ENCODE measurements at regions not wholly inside any gene's neighbourhood (a gene's known extent, or its start where the extent isn't known, plus 50 kb on each side); places are given as distances from the start of the nearest gene placed in this dataset.

DNA sequence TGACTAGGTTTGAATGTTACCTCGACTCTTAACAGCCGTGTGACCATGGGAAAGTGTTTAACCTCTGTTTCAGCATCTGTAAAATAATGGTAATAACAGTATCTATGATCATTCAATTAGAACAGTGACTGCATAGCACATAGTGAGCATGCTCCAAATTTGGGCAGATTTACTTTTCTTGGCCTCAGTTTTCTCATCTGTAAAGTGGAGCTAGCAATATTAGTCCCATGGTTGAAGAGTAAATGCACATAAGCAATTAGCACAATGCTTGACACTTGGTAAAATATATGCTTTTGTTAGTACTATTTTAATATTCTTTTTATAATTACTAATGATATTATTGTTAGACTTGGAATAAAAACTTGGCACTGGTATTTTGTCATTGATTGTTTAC, 66.4 kb upstream of the TANC1 start:
- no peak overlapping the region for H3K4me3 ChIP-seq
- ATAC-seq = no peak
- in situ Hi-C loops (cut with MboI; ENCODE audit: low sequenced_read_pairs in 4 of 4) (loop anchor here in 1 of 4 donors (5.0 kb wide), 1 partner anchor 220 kb away; no protein-coding TSS in a partner anchor), intact Hi-C loops (cut with DNase I; ENCODE audit: low total_unique reads) (no loop called here)
- DNase-seq = no peak
- no peaks in the 10 kb centered on the region for H3K9me3 ChIP-seq
- no peaks in the 10 kb centered on the region for H3K36me3 ChIP-seq
- no peaks in the 10 kb centered on the region for H3K4me1 ChIP-seq
- no peak overlapping the region for H3K27ac ChIP-seq
- H3K27me3 ChIP-seq = no peaks in the 10 kb centered on the region
- TF ChIP-seq POLR2A (IDR thresholded peaks at IDR 0.05) = no peak
- TF ChIP-seq, protein P1, sequence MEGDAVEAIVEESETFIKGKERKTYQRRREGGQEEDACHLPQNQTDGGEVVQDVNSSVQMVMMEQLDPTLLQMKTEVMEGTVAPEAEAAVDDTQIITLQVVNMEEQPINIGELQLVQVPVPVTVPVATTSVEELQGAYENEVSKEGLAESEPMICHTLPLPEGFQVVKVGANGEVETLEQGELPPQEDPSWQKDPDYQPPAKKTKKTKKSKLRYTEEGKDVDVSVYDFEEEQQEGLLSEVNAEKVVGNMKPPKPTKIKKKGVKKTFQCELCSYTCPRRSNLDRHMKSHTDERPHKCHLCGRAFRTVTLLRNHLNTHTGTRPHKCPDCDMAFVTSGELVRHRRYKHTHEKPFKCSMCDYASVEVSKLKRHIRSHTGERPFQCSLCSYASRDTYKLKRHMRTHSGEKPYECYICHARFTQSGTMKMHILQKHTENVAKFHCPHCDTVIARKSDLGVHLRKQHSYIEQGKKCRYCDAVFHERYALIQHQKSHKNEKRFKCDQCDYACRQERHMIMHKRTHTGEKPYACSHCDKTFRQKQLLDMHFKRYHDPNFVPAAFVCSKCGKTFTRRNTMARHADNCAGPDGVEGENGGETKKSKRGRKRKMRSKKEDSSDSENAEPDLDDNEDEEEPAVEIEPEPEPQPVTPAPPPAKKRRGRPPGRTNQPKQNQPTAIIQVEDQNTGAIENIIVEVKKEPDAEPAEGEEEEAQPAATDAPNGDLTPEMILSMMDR (IDR thresholded peaks at IDR 0.05 in 4 of 5, conservative IDR thresholded peaks at IDR 0.05 in 1 of 5) = no peak

DNA sequence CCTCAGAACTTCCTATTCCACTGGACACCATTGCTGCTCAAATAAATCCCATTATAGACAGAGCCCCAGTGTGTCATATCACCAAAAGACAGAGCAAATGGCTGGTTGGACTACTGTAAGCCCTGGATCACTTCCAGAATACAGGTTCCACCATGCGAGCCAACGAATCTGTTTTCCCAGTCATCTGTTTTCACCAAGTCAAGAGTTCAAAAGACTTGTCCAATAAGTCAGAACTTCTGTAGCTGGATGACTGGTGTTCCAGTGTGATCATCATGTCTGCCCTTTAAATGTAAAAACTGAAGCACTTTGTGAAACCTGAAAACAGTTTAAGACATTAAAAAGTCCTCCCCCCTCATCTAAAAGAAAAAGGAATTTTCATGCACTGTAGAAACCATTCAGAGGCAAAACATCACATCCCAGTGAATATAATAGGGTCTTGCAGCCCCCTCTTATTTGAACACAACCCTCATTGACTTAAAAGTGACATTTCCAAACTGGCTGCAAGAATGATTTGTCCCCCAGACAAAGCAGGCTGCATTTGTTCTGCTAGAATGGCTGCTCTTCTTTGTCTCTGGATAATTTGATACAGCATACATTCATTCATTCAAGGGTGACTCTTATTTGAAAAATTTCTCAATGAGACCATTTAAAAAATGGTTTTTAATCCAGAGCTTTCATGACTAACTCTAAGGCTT, 64.6 kb upstream of the TANC1 start:
- TF ChIP-seq, protein P1 (IDR thresholded peaks at IDR 0.05 in 4 of 5, conservative IDR thresholded peaks at IDR 0.05 in 1 of 5) = no peak
- no peak for TF ChIP-seq POLR2A (IDR thresholded peaks at IDR 0.05)
- ATAC-seq = no peak

DNA sequence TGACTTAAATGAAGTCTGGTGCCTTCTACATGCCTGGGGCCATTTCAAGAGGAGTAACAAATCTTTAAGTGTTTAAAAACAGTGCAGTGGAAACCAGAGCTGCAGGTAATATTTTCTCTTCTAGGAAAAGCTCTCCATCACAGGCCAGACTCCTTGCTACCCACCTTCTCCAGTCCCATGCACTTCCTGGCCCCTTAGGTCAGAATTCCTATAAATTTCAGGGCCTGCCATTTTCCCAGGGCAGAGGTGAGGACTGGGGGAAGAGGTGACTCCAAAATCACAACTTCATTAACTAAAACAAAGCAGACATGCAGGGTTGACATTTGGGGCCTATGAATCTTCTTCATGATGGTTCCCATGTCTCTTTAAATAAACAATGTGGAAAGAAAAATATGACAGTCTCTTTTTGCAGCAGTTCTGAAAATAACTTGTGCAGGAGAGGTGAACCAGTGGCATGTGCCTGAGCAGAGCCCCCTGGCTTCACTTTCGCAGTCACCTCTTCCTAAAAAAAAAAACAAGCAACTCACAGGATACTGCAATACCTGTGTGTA, 63.7 kb upstream of the TANC1 start:
- in situ Hi-C loops (cut with MboI; ENCODE audit: low sequenced_read_pairs in 4 of 4) (loop anchor here in 2 of 4 donors (5.0 kb wide), 1 partner anchor 218 kb away; no protein-coding TSS in a partner anchor), intact Hi-C loops (cut with DNase I; ENCODE audit: low total_unique reads) (no loop called here)
- ATAC-seq = no peak
- no peak overlapping the region for H3K4me3 ChIP-seq
- TF ChIP-seq, protein P1 (IDR thresholded peaks at IDR 0.05 in 4 of 5, conservative IDR thresholded peaks at IDR 0.05 in 1 of 5) = no peak
- no peak for TF ChIP-seq POLR2A (IDR thresholded peaks at IDR 0.05)
- H3K4me1 ChIP-seq = no peaks in the 10 kb centered on the region
- H3K36me3 ChIP-seq = no peaks in the 10 kb centered on the region
- no peaks in the 10 kb centered on the region for H3K9me3 ChIP-seq
- no peak overlapping the region for H3K27ac ChIP-seq
- no peak for DNase-seq
- no peaks in the 10 kb centered on the region for H3K27me3 ChIP-seq

More for the DNA sequence above, 64.6 kb upstream of the TANC1 start:
- H3K4me1 ChIP-seq = no peaks in the 10 kb centered on the region
- H3K9me3 ChIP-seq = no peaks in the 10 kb centered on the region
- intact Hi-C loops (cut with DNase I; ENCODE audit: low total_unique reads) = no loop called here
- H3K27me3 ChIP-seq = no peaks in the 10 kb centered on the region
- no peak for DNase-seq
- in situ Hi-C loops (cut with MboI; ENCODE audit: low sequenced_read_pairs in 4 of 4) = loop anchor here in 1 of 4 donors (5.0 kb wide), 1 partner anchor 218 kb away; no protein-coding TSS in a partner anchor
- H3K36me3 ChIP-seq = no peaks in the 10 kb centered on the region
- no peak overlapping the region for H3K27ac ChIP-seq
- H3K4me3 ChIP-seq = no peak overlapping the region

DNA sequence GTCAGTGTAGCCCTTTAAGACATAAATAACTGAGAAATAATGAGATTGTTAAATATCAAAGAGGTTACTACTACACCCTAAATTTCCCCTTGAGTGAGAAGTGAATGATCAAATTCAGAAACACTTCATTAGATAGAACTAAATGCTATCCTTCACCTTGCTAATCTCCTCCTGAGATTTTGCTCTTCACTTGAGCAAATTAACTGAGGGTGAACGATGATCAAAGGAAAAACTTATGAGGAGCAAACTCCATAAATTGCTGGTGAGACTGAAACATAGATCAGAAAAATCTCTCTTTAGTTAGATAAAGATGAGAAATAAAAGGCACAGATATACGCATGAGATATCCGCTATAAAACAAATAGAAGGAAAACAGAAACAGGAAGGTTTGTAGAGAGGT, 63.1 kb upstream of the TANC1 start:
- no peaks in the 10 kb centered on the region for H3K4me1 ChIP-seq
- no peaks in the 10 kb centered on the region for H3K36me3 ChIP-seq
- in situ Hi-C loops (cut with MboI; ENCODE audit: low sequenced_read_pairs in 4 of 4) (loop anchor here in 1 of 4 donors (5.0 kb wide), 1 partner anchor 217 kb away; no protein-coding TSS in a partner anchor), intact Hi-C loops (cut with DNase I; ENCODE audit: low total_unique reads) (no loop called here)
- H3K27ac ChIP-seq = no peak overlapping the region
- no peaks in the 10 kb centered on the region for H3K9me3 ChIP-seq
- H3K4me3 ChIP-seq = no peak overlapping the region
- no peak for TF ChIP-seq POLR2A (IDR thresholded peaks at IDR 0.05)
- no peaks in the 10 kb centered on the region for H3K27me3 ChIP-seq
- ATAC-seq (no peak), DNase-seq (no peak)

DNA sequence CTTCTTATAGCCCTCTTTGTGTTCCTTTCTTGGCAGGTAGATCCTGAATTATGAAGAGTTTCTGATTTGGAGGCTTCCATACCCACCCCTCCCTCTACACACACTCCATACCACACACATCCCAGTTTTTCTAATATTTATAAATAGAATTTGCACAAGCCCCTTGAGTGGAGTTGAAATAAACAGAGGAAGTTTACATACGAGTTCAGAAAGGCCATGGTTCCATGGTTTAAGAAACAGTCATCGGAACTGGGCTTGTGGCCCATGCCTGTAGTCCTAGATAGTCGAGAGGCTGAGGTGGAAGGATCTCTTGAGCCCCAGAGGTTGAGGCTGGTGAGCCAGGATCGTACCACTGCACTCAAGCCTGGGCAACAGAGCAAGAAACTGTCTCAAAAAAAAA, 62.7 kb upstream of the TANC1 start:
- H3K9me3 ChIP-seq = no peaks in the 10 kb centered on the region
- in situ Hi-C loops (cut with MboI; ENCODE audit: low sequenced_read_pairs in 4 of 4) = loop anchor here in 1 of 4 donors (5.0 kb wide), 1 partner anchor 217 kb away; no protein-coding TSS in a partner anchor
- intact Hi-C loops (cut with DNase I; ENCODE audit: low total_unique reads) = no loop called here

More for the DNA sequence above, 62.7 kb upstream of the TANC1 start:
- TF ChIP-seq POLR2A (IDR thresholded peaks at IDR 0.05) = no peak
- TF ChIP-seq, protein P1 (IDR thresholded peaks at IDR 0.05 in 4 of 5, conservative IDR thresholded peaks at IDR 0.05 in 1 of 5) = no peak
- DNase-seq (no peak), ATAC-seq (no peak)
- H3K27ac ChIP-seq = no peak overlapping the region
- no peaks in the 10 kb centered on the region for H3K4me1 ChIP-seq
- H3K36me3 ChIP-seq = no peaks in the 10 kb centered on the region
- H3K4me3 ChIP-seq = no peak overlapping the region
- H3K27me3 ChIP-seq = no peaks in the 10 kb centered on the region

Data from gastrocnemius medialis (tissue), 4 donors.